ENCODE measurements at regions not wholly inside any gene's neighbourhood (a gene's known extent, or its start where the extent isn't known, plus 50 kb on each side); places are given as distances from the start of the nearest gene placed in this dataset.

- CTCF ChIA-PET (ENCODE audit: low intra/inter-chr PET ratio, low total read pairs), result no interaction called here
- no peaks in the 10 kb centered on the region for H4K20me1 ChIP-seq (ENCODE audit: insufficient read depth, low read length)
- ATAC-seq, result no peak
- no peak overlapping the region for H3K4me2 ChIP-seq (ENCODE audit: low read depth, low read length)
- DNase-seq (ENCODE audit: low spot score), result no peak
- H3K9ac ChIP-seq (ENCODE audit: insufficient read depth, low read depth, low read length), result no peak overlapping the region
- H3K36me3 ChIP-seq (replicated peaks in 1 of 2; ENCODE audit: control insufficient read depth in 1 of 2, insufficient read depth in 2 of 2, low read length in 2 of 2), result no peaks in the 10 kb centered on the region
- H3K27me3 ChIP-seq (ENCODE audit: control insufficient read depth in 1 of 2, insufficient read depth in 2 of 2, low read length in 2 of 2), result no peaks in the 10 kb centered on the region
- H3K27ac ChIP-seq (ENCODE audit: extremely low read length, insufficient read depth, low read length), result no peak overlapping the region
- 0% methylated on average over 1 of the region's 1 CpG for WGBS (ENCODE audit: low lambda C conversion rate)
- TF ChIP-seq DZIP1 (CRISPR knock-in tag; IDR thresholded peaks at IDR 0.05) (no peak), FOXO1 (CRISPR knock-in tag; IDR thresholded peaks at IDR 0.05) (no peak), ZNF768 (CRISPR knock-in tag; IDR thresholded peaks at IDR 0.05) (no peak), KAT7 (CRISPR knock-in tag; IDR thresholded peaks at IDR 0.05; ENCODE audit: borderline replicate concordance) (no peak), MED13 (CRISPR knock-in tag; IDR thresholded peaks at IDR 0.05) (no peak), GATA4 (IDR thresholded peaks at IDR 0.05; ENCODE audit: borderline replicate concordance, low read depth) (no peak), GZF1 (CRISPR knock-in tag; IDR thresholded peaks at IDR 0.05) (no peak), ZNF7 (CRISPR knock-in tag; IDR thresholded peaks at IDR 0.05) (no peak), NCOA1 (CRISPR knock-in tag; IDR thresholded peaks at IDR 0.05) (no peak), BATF2 (CRISPR knock-in tag; IDR thresholded peaks at IDR 0.05) (no peak), TOE1 (CRISPR knock-in tag; IDR thresholded peaks at IDR 0.05) (no peak), MAFF (IDR thresholded peaks at IDR 0.05; ENCODE audit: low read depth, low read length) (no peak), ZNF792 (CRISPR knock-in tag; IDR thresholded peaks at IDR 0.05) (no peak), PLSCR1 (CRISPR knock-in tag; IDR thresholded peaks at IDR 0.05; ENCODE audit: borderline replicate concordance) (no peak), SP4 (CRISPR knock-in tag; IDR thresholded peaks at IDR 0.05) (no peak)
- no peak overlapping the region for H2AFZ ChIP-seq (ENCODE audit: low read length)
- BruUV-seq (replicated peaks), result no TSS peak
- H3K9me3 ChIP-seq (ENCODE audit: low read length), result peaks cover 41% of the 10 kb centered on the region
- in situ Hi-C loops (cut with HindIII; ENCODE audit: extremely low pct_ligation_motif_present, low pct_unique_long_range_greater_than_20kb), result no loop called here
- no peak for FAIRE-seq
- POLR2A ChIA-PET, result no interaction called here
- intact Hi-C loops (cut with micrococcal nuclease; ENCODE audit: unreplicated experiment), result no loop called here
- no peak overlapping the region for H3K4me3 ChIP-seq (replicated peaks in 1 of 3; ENCODE audit: insufficient read depth in 1 of 3, low read depth in 2 of 3, low read length in 3 of 3)
- no peaks in the 10 kb centered on the region for H3K4me1 ChIP-seq (ENCODE audit: insufficient read depth, low read length)
- H3K79me2 ChIP-seq (ENCODE audit: insufficient read depth, low read length), result no peaks in the 10 kb centered on the region
These were observed 152.2 kb downstream of the CBLN2 start for GRCh38 chr18:72391951-72392350.

Data from HepG2 (cell line).